ENCODE measurements at regions not wholly inside any gene's neighbourhood (a gene's known extent, or its start where the extent isn't known, plus 50 kb on each side); places are given as distances from the start of the nearest gene placed in this dataset.

- TF ChIP-seq SREBF1 (IDR thresholded peaks at IDR 0.05; ENCODE audit: low read length), result no peak
- TF ChIP-seq ZNF622 (IDR thresholded peaks at IDR 0.05), result no peak
- no peak for TF ChIP-seq NFYA (IDR thresholded peaks at IDR 0.05; ENCODE audit: borderline replicate concordance, low read depth, low read length)
- TF ChIP-seq KAT2A (conservative IDR thresholded peaks at IDR 0.05; ENCODE audit: control insufficient read depth, low read depth, low read length), result no peak
- TF ChIP-seq WRNIP1 (IDR thresholded peaks at IDR 0.05; ENCODE audit: borderline replicate concordance, low read depth, low read length), result no peak
- no peak for TF ChIP-seq DPF2 (IDR thresholded peaks at IDR 0.05)
- TF ChIP-seq PRDM15 (CRISPR knock-in tag; IDR thresholded peaks at IDR 0.05), result no peak
- TF ChIP-seq EP300 (IDR thresholded peaks at IDR 0.05; ENCODE audit: borderline replicate concordance in 1 of 2, control insufficient read depth in 1 of 2, low read depth in 2 of 2, low read length in 2 of 2), result no peak
Measured at GRCh38 chr11:19597206-19597605, 115.4 kb upstream of the NAV2 start (continued).

GRCh38 chr11:19595840-19596751 is 116.5 kb upstream of the NAV2 start:
- SMC1A ChIA-PET (ENCODE audit: uncharacterized antibody, unreplicated experiment), result no interaction called here
- RAD21 ChIA-PET (ENCODE audit: unreplicated experiment), result no interaction called here
- CTCF ChIA-PET, result no interaction called here
- ATAC-seq (no peak), FAIRE-seq (no peak), DNase-seq (ENCODE audit: low read depth, low spot score) (no peak)
- Histone ChIP-seq H3K4me3 (no peak overlapping the region), H3K9me3 (replicated peaks; ENCODE audit: control insufficient read depth, insufficient read depth, low read length) (no peaks in the 10 kb centered on the region), H3K9ac (ENCODE audit: control insufficient read depth, insufficient read depth, low read length) (no peak overlapping the region), H4K20me1 (ENCODE audit: control insufficient read depth, insufficient read depth) (no peaks in the 10 kb centered on the region), H3K4me2 (ENCODE audit: control insufficient read depth, insufficient read depth) (no peak overlapping the region), H3K27me3 (replicated peaks in 1 of 2; ENCODE audit: control insufficient read depth in 2 of 2, insufficient read depth in 2 of 2, low read length in 1 of 2) (peaks cover 0 to 3% of the 10 kb centered on the region in 2 experiments; a peak in 1 of 4 replicates), H3K27ac (ENCODE audit: control insufficient read depth, insufficient read depth) (no peak overlapping the region), H3K36me3 (ENCODE audit: control insufficient read depth in 2 of 2, insufficient read depth in 2 of 2, low read length in 1 of 2) (no peaks in the 10 kb centered on the region), H3K4me1 (ENCODE audit: control insufficient read depth, insufficient read depth, low read length) (no peaks in the 10 kb centered on the region), H3K79me2 (ENCODE audit: control insufficient read depth, insufficient read depth, low read length) (no peaks in the 10 kb centered on the region), H2AFZ (ENCODE audit: control insufficient read depth, low read depth, low read length) (no peak overlapping the region)
- intact Hi-C loops (cut with micrococcal nuclease; ENCODE audit: unreplicated experiment) (no loop called here), in situ Hi-C loops (cut with MboI) (no loop called here)
- 8% methylated on average over 12 of the region's 12 CpGs for WGBS (ENCODE audit: insufficient coverage, insufficient replicate concordance, low lambda C conversion rate, missing lambda C conversion rate)
- BruUV-seq (replicated peaks), result no TSS peak
- POLR2A ChIA-PET, result no interaction called here
- no peak for TF ChIP-seq FOS (IDR thresholded peaks at IDR 0.05; ENCODE audit: borderline replicate concordance, extremely low read depth, insufficient read length)
- no peak for TF ChIP-seq RELA (IDR thresholded peaks at IDR 0.05; ENCODE audit: borderline replicate concordance, partially characterized antibody)
- no peak for TF ChIP-seq HDGF (IDR thresholded peaks at IDR 0.05)
- no peak for TF ChIP-seq PBX3 (IDR thresholded peaks at IDR 0.05; ENCODE audit: insufficient replicate concordance, low read depth, low read length)
- no peak for TF ChIP-seq KDM1A (IDR thresholded peaks at IDR 0.05; ENCODE audit: borderline replicate concordance)
- TF ChIP-seq YBX1 (IDR thresholded peaks at IDR 0.05), result no peak
- TF ChIP-seq HDAC6 (IDR thresholded peaks at IDR 0.05; ENCODE audit: unreplicated experiment), result no peak
- no peak for TF ChIP-seq YY1 (IDR thresholded peaks at IDR 0.05; ENCODE audit: low read depth, low read length)
- TF ChIP-seq HDAC2 (IDR thresholded peaks at IDR 0.05), result no peak
- no peak for TF ChIP-seq CBX3 (IDR thresholded peaks at IDR 0.05; ENCODE audit: borderline replicate concordance, low read depth)
- TF ChIP-seq BMI1 (IDR thresholded peaks at IDR 0.05; ENCODE audit: borderline replicate concordance), result no peak
- TF ChIP-seq TCF7 (IDR thresholded peaks at IDR 0.05; ENCODE audit: borderline replicate concordance), result no peak

Data from GM12878 (cell line).